AG09319 (cell line): ENCODE measurements at regions not wholly inside any gene's neighbourhood (a gene's known extent, or its start where the extent isn't known, plus 50 kb on each side); places are given as distances from the start of the nearest gene placed in this dataset.

ENCODE experiments used
- DNase-seq: peaks from one replicate; pipeline ENCODE4 v3.0.0-alpha.2; 2010; ENCODE audit warnings: low read depth; ENCODE audit errors: extremely low read depth
- TF ChIP-seq, protein P1 (sequence below): IDR thresholded peaks from 2 replicates; pipeline ENCODE4 v1.5.1; 2011; ENCODE audit warnings: low read depth, mild to moderate bottlenecking, inconsistent platforms, low read length, moderate library complexity

- TF ChIP-seq, protein P1, sequence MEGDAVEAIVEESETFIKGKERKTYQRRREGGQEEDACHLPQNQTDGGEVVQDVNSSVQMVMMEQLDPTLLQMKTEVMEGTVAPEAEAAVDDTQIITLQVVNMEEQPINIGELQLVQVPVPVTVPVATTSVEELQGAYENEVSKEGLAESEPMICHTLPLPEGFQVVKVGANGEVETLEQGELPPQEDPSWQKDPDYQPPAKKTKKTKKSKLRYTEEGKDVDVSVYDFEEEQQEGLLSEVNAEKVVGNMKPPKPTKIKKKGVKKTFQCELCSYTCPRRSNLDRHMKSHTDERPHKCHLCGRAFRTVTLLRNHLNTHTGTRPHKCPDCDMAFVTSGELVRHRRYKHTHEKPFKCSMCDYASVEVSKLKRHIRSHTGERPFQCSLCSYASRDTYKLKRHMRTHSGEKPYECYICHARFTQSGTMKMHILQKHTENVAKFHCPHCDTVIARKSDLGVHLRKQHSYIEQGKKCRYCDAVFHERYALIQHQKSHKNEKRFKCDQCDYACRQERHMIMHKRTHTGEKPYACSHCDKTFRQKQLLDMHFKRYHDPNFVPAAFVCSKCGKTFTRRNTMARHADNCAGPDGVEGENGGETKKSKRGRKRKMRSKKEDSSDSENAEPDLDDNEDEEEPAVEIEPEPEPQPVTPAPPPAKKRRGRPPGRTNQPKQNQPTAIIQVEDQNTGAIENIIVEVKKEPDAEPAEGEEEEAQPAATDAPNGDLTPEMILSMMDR, result no peak
- no peak for DNase-seq
Measured at GRCh38 chr3:177994976-177995375, 541.3 kb upstream of the KCNMB2 start.

DNA sequence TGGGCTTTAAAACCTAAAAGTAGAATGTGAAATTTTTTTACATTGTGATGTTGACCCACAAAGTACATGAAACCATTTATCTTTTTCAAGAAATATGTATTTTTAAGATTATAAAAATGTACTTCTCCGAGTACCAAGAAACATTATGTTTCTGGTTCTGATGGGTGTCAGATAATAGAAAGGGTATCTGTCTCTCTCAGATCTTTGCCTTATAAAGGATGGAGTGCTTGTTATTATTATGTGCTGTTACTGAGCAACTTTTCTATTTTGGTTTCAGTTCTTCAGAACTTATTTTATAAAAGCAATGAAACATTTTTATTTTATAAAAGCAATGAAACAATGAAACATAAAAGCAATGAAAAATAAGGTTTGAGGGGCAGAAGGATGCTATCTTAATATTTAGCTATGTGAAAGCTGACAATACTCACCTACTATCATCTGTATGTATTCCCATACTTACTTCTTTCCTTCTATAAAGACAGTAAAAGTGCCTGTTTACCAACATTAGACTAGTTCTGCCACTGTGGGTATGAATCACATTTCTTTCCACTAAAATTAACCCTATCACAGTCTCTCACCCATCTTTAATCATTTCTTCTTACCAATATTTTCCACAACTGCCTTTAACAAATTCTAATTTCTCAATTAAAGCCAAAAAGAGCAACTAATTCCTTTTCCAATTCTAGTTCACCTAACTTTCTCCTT, 540.7 kb upstream of the KCNMB2 start:
- no peak for DNase-seq
- TF ChIP-seq, protein P1, result no peak

DNA sequence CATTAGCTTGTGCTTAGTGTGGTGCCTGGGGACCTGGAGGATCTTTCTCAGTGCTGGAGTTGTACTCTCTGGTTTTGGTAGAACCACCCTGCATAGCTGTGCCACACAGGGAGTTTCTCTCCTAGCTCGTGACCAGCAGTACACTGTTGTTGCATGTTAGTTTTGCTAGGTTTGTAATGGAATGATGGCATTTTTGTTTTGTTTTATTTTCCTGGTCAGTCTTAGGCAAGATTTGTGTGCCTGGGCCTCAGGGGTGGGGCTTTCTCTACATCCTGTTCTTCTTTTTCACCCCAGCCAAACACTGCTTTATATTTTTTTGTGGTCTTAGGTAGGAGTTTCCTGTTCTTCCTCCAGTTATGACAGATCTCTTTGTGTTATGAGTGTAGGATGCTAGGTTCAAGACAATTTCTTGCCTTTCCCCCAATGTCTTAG, 534.5 kb upstream of the KCNMB2 start:
- DNase-seq, result no peak
- TF ChIP-seq, protein P1, result no peak

GRCh38 chr3:178002113-178002512, 534.1 kb upstream of the KCNMB2 start:
- DNase-seq, result no peak
- TF ChIP-seq, protein P1, result no peak

- no peak for DNase-seq
- TF ChIP-seq, protein P1, result no peak
Measured at GRCh38 chr3:178003756-178004155, 532.5 kb upstream of the KCNMB2 start.

DNA sequence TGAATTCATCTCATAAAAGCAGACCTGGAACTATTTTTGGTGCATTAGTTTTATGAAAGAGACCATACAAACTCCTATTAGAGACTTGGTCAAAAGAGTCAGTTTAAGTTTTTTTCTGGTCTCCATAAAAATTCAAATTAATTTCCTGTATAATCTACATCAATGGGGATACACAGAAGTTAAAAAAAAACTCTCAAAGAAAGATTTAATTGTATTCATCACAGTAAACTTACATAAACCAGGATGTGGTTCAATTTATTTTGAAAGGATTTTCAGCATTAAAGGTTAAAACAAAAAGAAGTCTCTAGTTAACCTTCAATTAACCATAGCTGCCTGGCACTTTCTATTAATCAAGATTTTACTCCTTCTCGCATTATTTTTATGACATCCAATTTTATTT, 530.3 kb upstream of the KCNMB2 start:
- DNase-seq, result no peak
- TF ChIP-seq, protein P1, result no peak

DNA sequence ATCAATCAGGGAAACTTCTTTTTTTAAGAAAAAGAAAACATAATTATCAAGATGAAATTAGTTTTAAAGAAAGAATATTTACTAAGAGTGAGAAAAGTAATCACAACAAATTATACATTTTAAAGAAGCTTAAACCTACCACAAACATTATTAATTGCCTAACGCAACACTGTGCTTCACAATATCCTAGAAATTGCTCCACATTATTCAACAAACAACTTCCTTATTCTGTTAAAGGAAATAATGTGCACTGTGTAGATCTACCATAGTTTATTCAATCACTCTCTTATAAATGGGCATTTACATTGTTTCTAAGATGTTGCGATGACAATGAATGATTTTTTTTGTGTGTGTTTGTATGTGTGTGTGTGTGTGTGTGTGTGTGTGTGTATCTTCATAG, 525.9 kb upstream of the KCNMB2 start:
- DNase-seq, result no peak
- TF ChIP-seq, protein P1, result no peak
